Islet of Langerhans (tissue), 1 donor: ENCODE measurements at regions not wholly inside any gene's neighbourhood (a gene's known extent, or its start where the extent isn't known, plus 50 kb on each side); places are given as distances from the start of the nearest gene placed in this dataset.
"Not testable (repeated sequence)": the region's sequence is repeated elsewhere in the genome, so short reads cannot be mapped to it uniquely, and the experiment has no call there.

Experiments used
- FAIRE-seq: peaks from one replicate; lab custom pipeline; 2011; peaks lifted over from hg19 to GRCh38; lab: Jason Lieb, UNC

GRCh38 chr4:62656006-62656405 is 1455.9 kb downstream of the ADGRL3 start:
- FAIRE-seq: no peak

- no peak for FAIRE-seq
These were observed 1444.2 kb downstream of the ADGRL3 start for GRCh38 chr4:62644372-62644771.

GRCh38 chr4:62640296-62640695 is 1440.2 kb downstream of the ADGRL3 start:
- FAIRE-seq: no peak

- FAIRE-seq: no peak
These were observed 1427.5 kb downstream of the ADGRL3 start for GRCh38 chr4:62627671-62628070.

- no peak for FAIRE-seq
These were observed 1427.0 kb downstream of the ADGRL3 start for GRCh38 chr4:62627141-62627540.

- FAIRE-seq: no peak
These were observed 1422.0 kb downstream of the ADGRL3 start for GRCh38 chr4:62622089-62622488.

GRCh38 chr4:62619971-62620370 is 1419.8 kb downstream of the ADGRL3 start:
- FAIRE-seq: no peak

GRCh38 chr4:62618042-62618441 is 1417.9 kb downstream of the ADGRL3 start:
- FAIRE-seq: no peak

GRCh38 chr4:62601737-62602136 is 1401.6 kb downstream of the ADGRL3 start:
- no peak for FAIRE-seq

- FAIRE-seq: not testable (repeated sequence)
These were observed 1395.1 kb downstream of the ADGRL3 start for GRCh38 chr4:62595265-62595664.

- FAIRE-seq: no peak
These were observed 1391.6 kb downstream of the ADGRL3 start for GRCh38 chr4:62591756-62592155.

GRCh38 chr4:62588671-62589070 is 1388.5 kb downstream of the ADGRL3 start:
- no peak for FAIRE-seq

GRCh38 chr4:62571494-62571893 is 1371.4 kb downstream of the ADGRL3 start:
- FAIRE-seq: no peak

GRCh38 chr4:62560858-62561257 is 1360.7 kb downstream of the ADGRL3 start:
- no peak for FAIRE-seq

GRCh38 chr4:62550121-62550520 is 1350.0 kb downstream of the ADGRL3 start:
- no peak for FAIRE-seq

GRCh38 chr4:62549601-62550000 is 1349.5 kb downstream of the ADGRL3 start:
- FAIRE-seq: no peak

- FAIRE-seq: no peak
These were observed 1348.6 kb downstream of the ADGRL3 start for GRCh38 chr4:62548765-62549164.

- FAIRE-seq: no peak
These were observed 1348.0 kb downstream of the ADGRL3 start for GRCh38 chr4:62548108-62548524.

GRCh38 chr4:62544428-62544827 is 1344.3 kb downstream of the ADGRL3 start:
- no peak for FAIRE-seq

GRCh38 chr4:62543002-62543401 is 1342.9 kb downstream of the ADGRL3 start:
- no peak for FAIRE-seq

- FAIRE-seq: no peak
These were observed 1333.4 kb downstream of the ADGRL3 start for GRCh38 chr4:62533573-62533972.

GRCh38 chr4:62531731-62532130 is 1331.6 kb downstream of the ADGRL3 start:
- FAIRE-seq: no peak

- FAIRE-seq: no peak
These were observed 1331.1 kb downstream of the ADGRL3 start for GRCh38 chr4:62531264-62531663.

- FAIRE-seq: no peak
These were observed 1328.7 kb downstream of the ADGRL3 start for GRCh38 chr4:62528874-62529273.

- no peak for FAIRE-seq
These were observed 1326.5 kb downstream of the ADGRL3 start for GRCh38 chr4:62526671-62527070.
